ENCODE measurements at regions not wholly inside any gene's neighbourhood (a gene's known extent, or its start where the extent isn't known, plus 50 kb on each side); places are given as distances from the start of the nearest gene placed in this dataset.

- no peak for TF ChIP-seq MYC (IDR thresholded peaks at IDR 0.05; ENCODE audit: low read depth, low read length)
- no peak for TF ChIP-seq FOS (IDR thresholded peaks at IDR 0.05; ENCODE audit: borderline replicate concordance, insufficient read depth, low read length)
- TF ChIP-seq GATA2 (IDR thresholded peaks at IDR 0.05; ENCODE audit: insufficient read depth, insufficient read length, low read depth, low read length) = no peak
- no peak for TF ChIP-seq CTCF (IDR thresholded peaks at IDR 0.05; ENCODE audit: extremely low read depth in 1 of 2, insufficient read depth in 1 of 2, low read depth in 1 of 2, low read length in 2 of 2)
- no peak for TF ChIP-seq POLR2A (IDR thresholded peaks at IDR 0.05; ENCODE audit: low read depth, low read length)
- no peak for TF ChIP-seq JUN (IDR thresholded peaks at IDR 0.05; ENCODE audit: borderline replicate concordance, insufficient read depth, insufficient read length, low read depth)
- no peak for TF ChIP-seq EZH2 (IDR thresholded peaks at IDR 0.05; ENCODE audit: borderline replicate concordance, low read depth, low read length, severe bottlenecking)
- TF ChIP-seq MAX (IDR thresholded peaks at IDR 0.05; ENCODE audit: insufficient read depth, insufficient read length) = no peak
- intact Hi-C loops (cut with micrococcal nuclease) = no loop called here
- Histone ChIP-seq H3K27ac (ENCODE audit: insufficient read depth, low read depth, low read length) (no peak overlapping the region), H3K9ac (replicated peaks; ENCODE audit: extremely low read depth, insufficient read depth, low read length) (no peak overlapping the region), H3K4me2 (ENCODE audit: insufficient read depth, low read length) (no peak overlapping the region), H3K36me3 (ENCODE audit: control insufficient read depth in 2 of 2, extremely low read depth in 1 of 2, insufficient read depth in 2 of 2, low read length in 2 of 2) (no peaks in the 10 kb centered on the region), H3K9me3 (replicated peaks; ENCODE audit: control insufficient read depth, insufficient read depth, low read length) (no peaks in the 10 kb centered on the region), H3K79me2 (ENCODE audit: control insufficient read depth, insufficient read depth, low read length) (no peaks in the 10 kb centered on the region), H3K4me1 (ENCODE audit: control insufficient read depth, extremely low read depth, insufficient read depth, low read length) (peaks cover 19% of the 10 kb centered on the region), H3K27me3 (ENCODE audit: control insufficient read depth in 2 of 2, insufficient read depth in 2 of 2, low read length in 2 of 2) (peaks cover 12 to 15% of the 10 kb centered on the region in 2 experiments), H2AFZ (ENCODE audit: low read depth, low read length) (no peak overlapping the region), H4K20me1 (replicated peaks; ENCODE audit: control insufficient read depth, extremely low read depth, insufficient read depth, low read length) (no peaks in the 10 kb centered on the region), H3K4me3 (replicated peaks in 1 of 3; ENCODE audit: insufficient read depth in 1 of 3, low read depth in 1 of 3, low read length in 3 of 3) (no peak overlapping the region), H3K9me1 (replicated peaks; ENCODE audit: control insufficient read depth, extremely low read depth, insufficient read depth, low read length) (no peaks in the 10 kb centered on the region)
- BruUV-seq (replicated peaks) = no TSS peak
- ChIA-PET CTCF (interaction anchor here (1.4 kb wide), 1 partner anchor 187 kb away, joined by 6 read pairs; no protein-coding TSS in a partner anchor), POLR2A (no interaction called here)
- dilution Hi-C loops (cut with MboI; ENCODE audit: extremely low pct_ligation_motif_present, low sequenced_read_pairs) = no loop called here
- FAIRE-seq (no peak), DNase-seq (ENCODE audit: low read depth, low spot score) (no peak)
Measured at GRCh38 chr17:34174496-34174895, 80.6 kb upstream of the CCL2 start.

All from endothelial cell of umbilical vein (primary cell).